WTC11 (cell line): ENCODE measurements at regions not wholly inside any gene's neighbourhood (a gene's known extent, or its start where the extent isn't known, plus 50 kb on each side); places are given as distances from the start of the nearest gene placed in this dataset.

Experiments used
- ATAC-seq: fragments of 200-7000 bp; cut with Tn5 transposase; 2 replicates; pipeline ENCODE4 v1.10.0; 2021; ENCODE audit warnings: mild to moderate bottlenecking, moderate library complexity
- CTCF ChIA-PET: fragments of 300-600 bp; sonication (Branson Sonifier 250); formaldehyde crosslinking; loops from one replicate; lab custom pipeline; 2021; ENCODE audit warnings: antibody characterized with exemption; lab: Charles Lee
- POLR2A ChIA-PET: fragments of 350-600 bp; sonication (Branson Sonifier 250); formaldehyde crosslinking; loops from one replicate; lab custom pipeline; 2021; ENCODE audit warnings: antibody characterized with exemption; lab: Charles Lee
- DNase-seq: peaks from one replicate; pipeline ENCODE4 v3.0.0; 2021; ENCODE audit warnings: low spot score
- H3K27ac Mint-ChIP-seq: 2 replicates; pipeline ENCODE4 v1.8.0; 2021; ENCODE audit warnings: mixed read lengths
- H3K27me3 Mint-ChIP-seq: 2 replicates; pipeline ENCODE4 v1.8.0; 2021; ENCODE audit warnings: low read depth, mild to moderate bottlenecking, moderate library complexity, mixed read lengths
- H3K36me3 Mint-ChIP-seq: 2 replicates; pipeline ENCODE4 v1.8.0; 2021; ENCODE audit warnings: mixed read lengths
- H3K4me1 Mint-ChIP-seq: 2 replicates; pipeline ENCODE4 v1.8.0; 2022; ENCODE audit warnings: mixed read lengths
- H3K4me3 Mint-ChIP-seq: 2 replicates; pipeline ENCODE4 v1.8.0; 2021; ENCODE audit warnings: mild to moderate bottlenecking, moderate library complexity, mixed read lengths
- H3K9me3 Mint-ChIP-seq: 2 replicates; pipeline ENCODE4 v1.8.0; 2021; ENCODE audit warnings: mixed read lengths
- AR ChIP-seq: fragments of 250-450 bp; sonication (Bioruptor Pico); IDR thresholded peaks from 2 replicates; pipeline ENCODE4 v1.9.0; 2021; ENCODE audit warnings: mild to moderate bottlenecking
- ATF6 ChIP-seq: sonication (generic); formaldehyde crosslinking; IDR thresholded peaks from 2 replicates; pipeline ENCODE4 v1.8.1; 2023; ENCODE audit warnings: mild to moderate bottlenecking, missing genetic modification reagents
- E2F1 ChIP-seq: sonication (generic); formaldehyde crosslinking; IDR thresholded peaks from 2 replicates; pipeline ENCODE4 v1.8.0; 2022; ENCODE audit warnings: mild to moderate bottlenecking, missing genetic modification reagents
- ERG ChIP-seq: fragments of 250-450 bp; sonication (Bioruptor Pico); IDR thresholded peaks from 2 replicates; pipeline ENCODE4 v1.8.0; 2021; ENCODE audit warnings: mild to moderate bottlenecking
- IRF1 ChIP-seq: sonication (generic); formaldehyde crosslinking; IDR thresholded peaks from 2 replicates; pipeline ENCODE4 v1.8.0; 2023; ENCODE audit warnings: missing genetic modification reagents
- MXD4 ChIP-seq: fragments of 250-450 bp; sonication (Bioruptor Pico); IDR thresholded peaks from 2 replicates; pipeline ENCODE4 v1.8.0; 2021; ENCODE audit warnings: mild to moderate bottlenecking, moderate library complexity, borderline replicate concordance
- MYBL2 ChIP-seq: sonication (generic); formaldehyde crosslinking; IDR thresholded peaks from 2 replicates; pipeline ENCODE4 v1.8.1; 2023; ENCODE audit warnings: mild to moderate bottlenecking, moderate library complexity, missing genetic modification reagents
- NFYB ChIP-seq: sonication (generic); formaldehyde crosslinking; conservative IDR thresholded peaks from 2 replicates; pipeline ENCODE4 v1.8.0; 2022; ENCODE audit warnings: low read depth, missing genetic modification reagents
- NR1H2 ChIP-seq: sonication (generic); formaldehyde crosslinking; IDR thresholded peaks from 2 replicates; pipeline ENCODE4 v1.9.0; 2021; ENCODE audit warnings: mild to moderate bottlenecking, moderate library complexity, missing genetic modification reagents
- NR3C1 ChIP-seq: sonication (generic); formaldehyde crosslinking; conservative IDR thresholded peaks from 2 replicates; pipeline ENCODE4 v1.8.1; 2023; ENCODE audit warnings: low read depth, mild to moderate bottlenecking, missing genetic modification reagents
- PRDM15 ChIP-seq: sonication (generic); formaldehyde crosslinking; IDR thresholded peaks from 2 replicates; pipeline ENCODE4 v1.8.0; 2022; ENCODE audit warnings: missing genetic modification reagents
- PRRX2 ChIP-seq: fragments of 250-450 bp; sonication (Bioruptor Pico); IDR thresholded peaks from 2 replicates; pipeline ENCODE4 v1.8.0; 2021; ENCODE audit warnings: mild to moderate bottlenecking
- RELA ChIP-seq: sonication (generic); formaldehyde crosslinking; IDR thresholded peaks from 2 replicates; pipeline ENCODE4 v1.8.1; 2022; ENCODE audit warnings: missing genetic modification reagents, mild to moderate bottlenecking, borderline replicate concordance
- ZNF121 ChIP-seq: sonication (generic); formaldehyde crosslinking; IDR thresholded peaks from 2 replicates; pipeline ENCODE4 v1.8.0; 2023; ENCODE audit warnings: missing genetic modification reagents
- ZNF416 ChIP-seq: fragments of 250-450 bp; sonication (Bioruptor Pico); IDR thresholded peaks from 2 replicates; pipeline ENCODE4 v1.9.0; 2021; ENCODE audit warnings: mild to moderate bottlenecking, inconsistent platforms
- ZNF425 ChIP-seq: fragments of 250-450 bp; sonication (Bioruptor Pico); conservative IDR thresholded peaks from 2 replicates; pipeline ENCODE4 v1.9.0; 2021; ENCODE audit warnings: mild to moderate bottlenecking

- TF ChIP-seq IRF1 (CRISPR knock-in tag) (no peak), ATF6 (no peak), RELA (no peak), ERG (CRISPR knock-in tag) (no peak), MYBL2 (CRISPR knock-in tag) (no peak), MXD4 (CRISPR knock-in tag) (no peak), PRDM15 (no peak), ZNF416 (CRISPR knock-in tag) (no peak), NR1H2 (CRISPR knock-in tag) (no peak), NR3C1 (CRISPR knock-in tag) (no peak), NFYB (CRISPR knock-in tag) (no peak), AR (no peak), PRRX2 (no peak), ZNF121 (CRISPR knock-in tag) (no peak), E2F1 (no peak), ZNF425 (CRISPR knock-in tag) (no peak)
- ChIA-PET CTCF (interaction anchor here (2.6 kb wide), 1 partner anchor 201 kb away, joined by 11 read pairs; no protein-coding TSS in a partner anchor), POLR2A (no interaction called here)
- H3K4me3 Mint-ChIP-seq, result no peak overlapping the region
- peaks cover 26% of the 10 kb centered on the region for H3K4me1 Mint-ChIP-seq
- ATAC-seq (no peak), DNase-seq (no peak)
- no peak overlapping the region for H3K27ac Mint-ChIP-seq
- H3K9me3 Mint-ChIP-seq, result no peaks in the 10 kb centered on the region
- peaks cover 6% of the 10 kb centered on the region for H3K27me3 Mint-ChIP-seq
- H3K36me3 Mint-ChIP-seq, result no peaks in the 10 kb centered on the region
Observed at GRCh38 chr20:40942775-40943174, 85.8 kb upstream of the TOP1 start.
